AG09319 (cell line): ENCODE measurements at regions not wholly inside any gene's neighbourhood (a gene's known extent, or its start where the extent isn't known, plus 50 kb on each side); places are given as distances from the start of the nearest gene placed in this dataset.

Experiments
- DNase-seq: peaks from one replicate; pipeline ENCODE4 v3.0.0-alpha.2; 2010; ENCODE audit warnings: low read depth; ENCODE audit errors: extremely low read depth
- TF ChIP-seq, protein P1 (sequence below): IDR thresholded peaks from 2 replicates; pipeline ENCODE4 v1.5.1; 2011; ENCODE audit warnings: low read depth, mild to moderate bottlenecking, inconsistent platforms, low read length, moderate library complexity

DNA sequence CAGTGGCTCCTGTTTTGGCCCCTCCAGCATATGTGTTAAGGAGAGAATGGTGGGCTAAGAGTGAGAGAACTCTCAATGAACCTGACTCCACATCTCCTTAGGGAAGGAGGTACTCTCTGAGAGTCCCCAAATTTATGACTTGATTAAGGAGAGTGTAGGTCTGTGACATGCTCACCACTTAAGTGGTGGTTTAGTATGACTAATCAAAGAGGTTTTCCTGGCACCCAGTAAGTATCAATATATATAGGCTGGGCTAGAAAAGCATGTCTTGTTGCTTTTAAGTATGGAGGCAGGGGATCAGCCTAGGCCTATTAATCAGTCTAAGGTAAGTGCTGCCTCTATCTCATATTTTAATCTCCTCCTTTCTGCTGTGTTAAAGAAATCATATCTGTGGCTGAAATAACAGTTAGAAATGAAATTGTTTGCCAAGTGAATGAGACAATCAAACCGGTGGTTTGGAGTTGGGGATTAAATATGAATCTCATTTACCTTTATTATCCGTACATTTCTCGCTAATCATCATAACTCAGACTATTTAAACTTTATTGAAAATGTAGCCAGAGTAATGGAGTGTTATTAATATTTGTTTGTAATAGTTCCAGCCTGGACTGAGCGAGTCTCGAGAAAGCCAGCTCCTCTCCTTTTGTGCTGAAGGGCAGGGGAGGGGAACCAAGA is 107.7 kb upstream of the MEIS1 start:
- TF ChIP-seq, protein P1, sequence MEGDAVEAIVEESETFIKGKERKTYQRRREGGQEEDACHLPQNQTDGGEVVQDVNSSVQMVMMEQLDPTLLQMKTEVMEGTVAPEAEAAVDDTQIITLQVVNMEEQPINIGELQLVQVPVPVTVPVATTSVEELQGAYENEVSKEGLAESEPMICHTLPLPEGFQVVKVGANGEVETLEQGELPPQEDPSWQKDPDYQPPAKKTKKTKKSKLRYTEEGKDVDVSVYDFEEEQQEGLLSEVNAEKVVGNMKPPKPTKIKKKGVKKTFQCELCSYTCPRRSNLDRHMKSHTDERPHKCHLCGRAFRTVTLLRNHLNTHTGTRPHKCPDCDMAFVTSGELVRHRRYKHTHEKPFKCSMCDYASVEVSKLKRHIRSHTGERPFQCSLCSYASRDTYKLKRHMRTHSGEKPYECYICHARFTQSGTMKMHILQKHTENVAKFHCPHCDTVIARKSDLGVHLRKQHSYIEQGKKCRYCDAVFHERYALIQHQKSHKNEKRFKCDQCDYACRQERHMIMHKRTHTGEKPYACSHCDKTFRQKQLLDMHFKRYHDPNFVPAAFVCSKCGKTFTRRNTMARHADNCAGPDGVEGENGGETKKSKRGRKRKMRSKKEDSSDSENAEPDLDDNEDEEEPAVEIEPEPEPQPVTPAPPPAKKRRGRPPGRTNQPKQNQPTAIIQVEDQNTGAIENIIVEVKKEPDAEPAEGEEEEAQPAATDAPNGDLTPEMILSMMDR = no peak
- DNase-seq = no peak

DNA sequence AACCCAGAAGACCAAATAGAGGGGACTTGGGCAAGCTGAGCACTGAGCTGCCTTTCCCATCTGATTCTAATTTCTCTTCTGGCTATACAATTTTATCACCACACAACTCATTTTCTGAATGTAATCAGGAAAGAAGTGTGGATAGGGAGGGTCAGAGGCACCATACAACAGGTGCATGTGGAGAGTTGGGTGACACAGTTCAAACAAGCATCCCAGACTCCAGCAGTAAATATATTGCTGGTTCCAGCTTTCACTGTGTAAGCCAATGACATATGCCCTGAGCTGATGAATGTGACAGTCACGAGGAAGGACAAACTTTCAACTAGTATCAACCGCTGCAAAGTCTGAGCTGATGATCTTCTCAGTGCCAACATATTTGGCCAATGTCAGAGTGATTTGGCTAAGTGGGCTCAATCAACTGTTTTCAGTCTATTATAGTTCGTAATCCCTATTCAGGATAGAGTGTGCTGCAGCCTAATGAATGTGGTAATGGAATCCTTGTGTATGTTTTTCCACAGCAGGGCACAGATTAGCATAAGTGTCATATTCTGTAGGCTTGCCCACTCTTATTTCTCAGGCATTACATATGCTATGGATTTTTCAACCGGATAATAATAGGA is 109.9 kb upstream of the MEIS1 start:
- DNase-seq = no peak
- TF ChIP-seq, protein P1 = no peak

DNA sequence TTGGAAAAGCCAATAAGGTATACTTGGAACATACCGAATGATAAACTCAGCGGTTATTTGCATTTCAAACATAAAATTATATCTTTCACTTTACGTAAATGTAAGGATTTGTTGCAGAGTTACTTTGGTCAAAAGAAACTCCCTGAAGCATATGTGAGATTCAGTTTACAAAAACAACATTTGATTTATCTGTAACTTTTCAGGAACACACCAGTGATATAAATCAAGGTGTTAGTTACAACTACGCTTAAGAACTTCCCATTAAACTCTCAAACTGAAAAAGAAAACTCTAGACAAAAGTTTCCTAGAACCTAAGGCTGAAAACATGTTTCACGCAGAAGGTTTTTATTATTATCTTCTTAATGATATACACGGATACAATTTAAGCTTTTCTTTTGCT is 110.6 kb upstream of the MEIS1 start:
- no peak for DNase-seq
- TF ChIP-seq, protein P1 = no peak

DNA sequence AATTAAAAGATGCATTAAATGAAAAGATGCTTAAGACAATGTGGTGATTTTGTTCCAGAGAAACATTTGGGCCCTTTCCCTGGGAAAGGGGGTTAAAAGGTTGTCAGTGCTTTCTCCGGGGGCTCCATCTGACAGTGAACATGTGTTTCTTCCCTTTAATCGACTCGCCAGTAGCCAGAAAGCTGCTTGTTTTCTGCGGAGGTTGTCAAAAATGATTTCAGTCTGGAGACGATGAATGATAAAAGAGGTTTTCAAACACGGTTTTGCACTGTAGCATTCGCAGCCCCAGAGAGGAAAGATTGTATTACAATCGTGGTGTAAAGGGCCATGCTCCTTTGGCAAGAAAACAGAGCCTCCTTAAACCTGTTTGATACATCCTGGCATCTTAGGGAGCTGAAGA is 111.5 kb upstream of the MEIS1 start:
- TF ChIP-seq, protein P1 = no peak
- DNase-seq = no peak

DNA sequence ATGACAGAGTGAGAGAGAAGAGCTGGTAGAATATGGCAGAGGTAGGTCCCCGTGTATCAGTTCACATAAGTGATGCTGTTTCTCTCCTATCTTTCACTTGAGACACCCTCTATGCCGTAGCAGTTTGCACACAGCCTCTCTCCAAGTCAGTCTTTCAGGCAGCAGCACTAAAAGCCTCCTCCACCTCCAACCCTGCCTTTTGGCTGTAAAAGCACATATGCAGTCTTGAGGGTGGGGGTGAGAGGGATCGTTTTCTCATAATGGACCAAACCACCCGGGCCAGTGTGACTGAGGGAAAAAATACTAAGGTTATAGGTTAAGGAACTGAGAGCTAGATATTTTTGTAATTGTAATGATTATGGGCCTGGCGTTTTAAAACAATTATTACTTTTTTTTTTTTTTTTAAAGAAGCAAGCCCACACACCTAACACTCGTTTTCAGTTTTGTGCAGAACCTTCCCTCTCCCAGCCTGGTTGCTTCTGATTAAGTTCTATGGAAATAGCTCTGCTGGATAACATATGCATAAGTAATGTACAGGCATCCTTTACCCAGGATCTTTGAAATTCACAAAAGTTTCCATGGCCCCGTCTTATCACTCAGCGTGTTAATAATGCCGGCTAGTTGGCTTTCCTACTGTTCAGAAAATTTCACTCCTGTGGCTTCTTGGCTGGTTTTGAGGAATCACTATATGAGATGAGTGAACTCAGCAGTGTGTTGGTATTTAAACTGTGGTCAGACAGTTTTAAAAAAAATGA is 112.2 kb upstream of the MEIS1 start:
- DNase-seq = no peak
- TF ChIP-seq, protein P1 = no peak

DNA sequence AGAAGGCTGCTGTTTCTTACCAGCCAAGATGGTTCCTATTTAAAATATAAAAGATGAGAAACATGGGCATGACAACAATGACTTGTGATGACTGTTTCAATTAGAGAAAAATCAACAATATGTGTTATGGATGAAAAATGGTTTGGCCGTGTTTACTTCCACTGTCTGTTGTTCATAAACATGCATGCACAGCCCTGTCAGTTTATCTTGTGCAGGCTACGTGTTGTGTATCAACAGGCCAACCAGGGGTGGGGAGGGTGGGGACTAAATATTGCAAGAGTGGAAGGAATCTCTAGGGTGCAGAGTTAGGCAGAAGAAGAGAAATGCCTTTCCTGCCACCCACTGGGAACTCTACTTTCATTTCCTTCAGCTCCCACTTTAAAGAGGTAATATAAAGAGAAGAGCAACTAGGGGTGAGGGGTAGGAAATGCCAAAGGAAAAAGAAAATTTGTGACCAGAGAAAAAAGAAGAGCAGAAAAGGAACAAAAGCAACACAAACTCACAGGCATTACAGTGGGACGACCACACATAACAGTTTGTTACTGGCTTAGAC is 116.8 kb upstream of the MEIS1 start:
- TF ChIP-seq, protein P1 = no peak
- no peak for DNase-seq
